Loucy (cell line): ENCODE measurements at regions not wholly inside any gene's neighbourhood (a gene's known extent, or its start where the extent isn't known, plus 50 kb on each side); places are given as distances from the start of the nearest gene placed in this dataset.

ENCODE experiments used
- EZH2phosphoT487 ChIP-seq: fragments of 200-600 bp; IDR thresholded peaks from 2 replicates; pipeline ENCODE4 v1.6.1; 2018; ENCODE audit warnings: antibody characterized with exemption, mild to moderate bottlenecking, moderate library complexity, borderline replicate concordance
- TF ChIP-seq, protein P1 (sequence below): fragments of 200-600 bp; sonication (generic); conservative IDR thresholded peaks from 2 replicates; pipeline ENCODE4 v1.5.1; 2014; ENCODE audit warnings: mild to moderate bottlenecking, antibody characterized with exemption, low read length

DNA sequence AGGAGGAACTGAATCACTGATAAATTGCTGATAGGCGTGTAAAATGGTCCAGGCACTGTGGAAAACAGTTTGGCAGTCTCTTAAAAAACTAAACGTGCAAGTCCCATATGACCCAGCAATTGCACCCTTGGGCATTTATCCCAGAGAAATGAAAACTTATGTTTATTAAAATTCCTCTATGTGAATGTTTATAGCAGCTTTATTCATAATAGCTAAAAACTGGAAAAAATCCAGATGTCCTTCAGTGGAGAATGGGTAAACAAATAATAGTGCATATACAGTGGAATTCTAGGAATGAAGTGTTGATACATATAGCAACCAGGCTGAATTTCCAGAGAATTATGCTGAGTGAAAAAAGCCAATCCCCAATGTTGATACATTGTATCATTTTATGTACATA lies 482.2 kb upstream of the PDZRN3 start:
- TF ChIP-seq, protein P1, sequence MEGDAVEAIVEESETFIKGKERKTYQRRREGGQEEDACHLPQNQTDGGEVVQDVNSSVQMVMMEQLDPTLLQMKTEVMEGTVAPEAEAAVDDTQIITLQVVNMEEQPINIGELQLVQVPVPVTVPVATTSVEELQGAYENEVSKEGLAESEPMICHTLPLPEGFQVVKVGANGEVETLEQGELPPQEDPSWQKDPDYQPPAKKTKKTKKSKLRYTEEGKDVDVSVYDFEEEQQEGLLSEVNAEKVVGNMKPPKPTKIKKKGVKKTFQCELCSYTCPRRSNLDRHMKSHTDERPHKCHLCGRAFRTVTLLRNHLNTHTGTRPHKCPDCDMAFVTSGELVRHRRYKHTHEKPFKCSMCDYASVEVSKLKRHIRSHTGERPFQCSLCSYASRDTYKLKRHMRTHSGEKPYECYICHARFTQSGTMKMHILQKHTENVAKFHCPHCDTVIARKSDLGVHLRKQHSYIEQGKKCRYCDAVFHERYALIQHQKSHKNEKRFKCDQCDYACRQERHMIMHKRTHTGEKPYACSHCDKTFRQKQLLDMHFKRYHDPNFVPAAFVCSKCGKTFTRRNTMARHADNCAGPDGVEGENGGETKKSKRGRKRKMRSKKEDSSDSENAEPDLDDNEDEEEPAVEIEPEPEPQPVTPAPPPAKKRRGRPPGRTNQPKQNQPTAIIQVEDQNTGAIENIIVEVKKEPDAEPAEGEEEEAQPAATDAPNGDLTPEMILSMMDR: no peak
- TF ChIP-seq EZH2phosphoT487: no peak
